Fibroblast of lung (primary cell): ENCODE measurements at regions not wholly inside any gene's neighbourhood (a gene's known extent, or its start where the extent isn't known, plus 50 kb on each side); places are given as distances from the start of the nearest gene placed in this dataset.

ENCODE experiments used
- EZH2 ChIP-seq: IDR thresholded peaks from 2 replicates; pipeline ENCODE4 v1.5.1; 2012; ENCODE audit warnings: low read length, control low read depth, mild to moderate bottlenecking; ENCODE audit errors: missing control alignments
- TF ChIP-seq, protein P1 (sequence below), 2 donors: IDR thresholded peaks in 1 of 2; conservative IDR thresholded peaks in 1 of 2; 1 replicate in 1 of 2; 2 replicates in 1 of 2; pipeline ENCODE4 v1.5.1; 2011 to 2012; ENCODE audit warnings: low read length in 2 of 2, control low read depth in 1 of 2, inconsistent platforms in 1 of 2, low read depth in 1 of 2, mild to moderate bottlenecking in 1 of 2

DNA sequence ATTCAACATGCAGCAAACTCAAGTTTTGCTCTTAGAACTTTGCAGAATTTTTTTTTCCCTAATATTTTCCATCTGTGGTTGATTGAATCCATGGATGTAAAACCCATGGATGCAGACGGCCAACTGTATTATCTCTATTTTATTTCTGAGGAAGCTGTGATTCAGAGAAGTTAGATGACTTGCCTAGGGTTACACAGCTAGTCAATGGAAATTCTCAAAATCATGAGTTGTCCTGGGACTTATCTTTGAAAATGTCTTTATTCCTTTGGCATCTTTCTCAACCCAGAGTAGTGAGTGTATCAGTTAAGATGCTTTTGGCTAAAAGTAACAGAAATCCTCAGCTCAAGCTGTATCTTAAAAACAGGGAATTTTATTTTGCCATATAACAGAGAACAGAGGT is 107.9 kb upstream of the GALNT15 start:
- TF ChIP-seq, protein P1, sequence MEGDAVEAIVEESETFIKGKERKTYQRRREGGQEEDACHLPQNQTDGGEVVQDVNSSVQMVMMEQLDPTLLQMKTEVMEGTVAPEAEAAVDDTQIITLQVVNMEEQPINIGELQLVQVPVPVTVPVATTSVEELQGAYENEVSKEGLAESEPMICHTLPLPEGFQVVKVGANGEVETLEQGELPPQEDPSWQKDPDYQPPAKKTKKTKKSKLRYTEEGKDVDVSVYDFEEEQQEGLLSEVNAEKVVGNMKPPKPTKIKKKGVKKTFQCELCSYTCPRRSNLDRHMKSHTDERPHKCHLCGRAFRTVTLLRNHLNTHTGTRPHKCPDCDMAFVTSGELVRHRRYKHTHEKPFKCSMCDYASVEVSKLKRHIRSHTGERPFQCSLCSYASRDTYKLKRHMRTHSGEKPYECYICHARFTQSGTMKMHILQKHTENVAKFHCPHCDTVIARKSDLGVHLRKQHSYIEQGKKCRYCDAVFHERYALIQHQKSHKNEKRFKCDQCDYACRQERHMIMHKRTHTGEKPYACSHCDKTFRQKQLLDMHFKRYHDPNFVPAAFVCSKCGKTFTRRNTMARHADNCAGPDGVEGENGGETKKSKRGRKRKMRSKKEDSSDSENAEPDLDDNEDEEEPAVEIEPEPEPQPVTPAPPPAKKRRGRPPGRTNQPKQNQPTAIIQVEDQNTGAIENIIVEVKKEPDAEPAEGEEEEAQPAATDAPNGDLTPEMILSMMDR (conservative IDR thresholded peaks at IDR 0.05 in 1 of 2, IDR thresholded peaks at IDR 0.05 in 1 of 2; ENCODE audit: low read depth in 1 of 2, low read length in 2 of 2): no peak
- TF ChIP-seq EZH2: no peak
